Neural cell (in vitro differentiated cells): ENCODE measurements at regions not wholly inside any gene's neighbourhood (a gene's known extent, or its start where the extent isn't known, plus 50 kb on each side); places are given as distances from the start of the nearest gene placed in this dataset.

Source experiments
- H2AFZ ChIP-seq: fragments of 200-600, 300-800 bp; sonication (generic), shearing (Covaris generic); 2 replicates; pipeline ENCODE4 v1.6.0; 2014; ENCODE audit warnings: low read depth, mild to moderate bottlenecking, antibody characterized with exemption, low read length, moderate library complexity
- H3F3A ChIP-seq: fragments of 200-600 bp; shearing (Covaris generic); 2 replicates; pipeline ENCODE4 v1.6.1; 2016; ENCODE audit warnings: mild to moderate bottlenecking, moderate library complexity, mixed read lengths, antibody characterized with exemption, low read length; ENCODE audit not compliant: insufficient read depth, poor library complexity, severe bottlenecking
- H3K27ac ChIP-seq: fragments of 200-600, 300-800 bp; sonication (generic), shearing (Covaris generic); 2 replicates; pipeline ENCODE4 v1.5.1; 2014; ENCODE audit warnings: mild to moderate bottlenecking, low read length, moderate library complexity
- H3K27me3 ChIP-seq: fragments of 300-800, 200-600 bp; sonication (generic), shearing (Covaris generic); 2 replicates; pipeline ENCODE4 v1.6.0; 2014; ENCODE audit warnings: mild to moderate bottlenecking, low read depth, low read length, moderate library complexity; ENCODE audit not compliant: insufficient read depth
- H3K36me3 ChIP-seq: fragments of 300-800, 200-600 bp; sonication (generic), shearing (Covaris generic); 2 replicates; pipeline ENCODE4 v1.5.1; 2014; ENCODE audit warnings: mild to moderate bottlenecking, antibody characterized with exemption, low read length, moderate library complexity; ENCODE audit not compliant: insufficient read depth
- H3K4me2 ChIP-seq: fragments of 300-800, 200-600 bp; sonication (generic), shearing (Covaris generic); 2 replicates; pipeline ENCODE4 v1.6.0; 2014; ENCODE audit warnings: mild to moderate bottlenecking, low read length
- H3K4me3 ChIP-seq: fragments of 300-800, 200-600 bp; sonication (generic), shearing (Covaris generic); 2 replicates; pipeline ENCODE4 v1.5.1; 2014; ENCODE audit warnings: mild to moderate bottlenecking, low read length, moderate library complexity
- H3K79me2 ChIP-seq: fragments of 200-600 bp; shearing (Covaris generic); replicated peaks from 2 replicates; pipeline ENCODE4 v1.6.0; 2014; ENCODE audit warnings: mild to moderate bottlenecking, low read length, moderate library complexity; ENCODE audit not compliant: insufficient read depth
- H3K9ac ChIP-seq: fragments of 300-800, 200-600 bp; sonication (generic), shearing (Covaris generic); 2 replicates; pipeline ENCODE4 v1.6.1; 2016; ENCODE audit warnings: mild to moderate bottlenecking, low read length, mixed read lengths
- H3K9me2 ChIP-seq: fragments of 200-600 bp; shearing (Covaris generic); 2 replicates; pipeline ENCODE4 v1.6.1; 2016; ENCODE audit warnings: mild to moderate bottlenecking, low read length, mixed read lengths; ENCODE audit not compliant: insufficient read depth
- H3K9me3 ChIP-seq: fragments of 200-600, 300-800 bp; sonication (generic), shearing (Covaris generic); 2 replicates; pipeline ENCODE4 v1.6.1; 2016; ENCODE audit warnings: mild to moderate bottlenecking, mixed run types, low read length, moderate library complexity, mixed read lengths
- H4K20me1 ChIP-seq: fragments of 200-600 bp; shearing (Covaris generic); 2 replicates; pipeline ENCODE4 v1.6.1; 2016; ENCODE audit warnings: mild to moderate bottlenecking, mixed run types; ENCODE audit not compliant: insufficient read depth
- EP300 ChIP-seq: fragments of 450-650 bp; conservative IDR thresholded peaks from 2 replicates; pipeline ENCODE4 v1.6.1; 2014; ENCODE audit warnings: antibody characterized with exemption, mild to moderate bottlenecking, moderate library complexity; ENCODE audit not compliant: poor library complexity, severe bottlenecking
- EZH2 ChIP-seq: fragments of 200-600, 300-800 bp; shearing (Covaris generic), sonication (generic); IDR thresholded peaks from 2 replicates; pipeline ENCODE4 v1.6.1; 2014; ENCODE audit warnings: antibody characterized with exemption, low read length, borderline replicate concordance, mild to moderate bottlenecking; ENCODE audit not compliant: insufficient read depth, poor library complexity, severe bottlenecking
- MXI1 ChIP-seq: fragments of 450-650 bp; conservative IDR thresholded peaks from 2 replicates; pipeline ENCODE4 v1.6.1; 2014; ENCODE audit warnings: antibody characterized with exemption, mild to moderate bottlenecking; ENCODE audit not compliant: poor library complexity, severe bottlenecking
- POLR2AphosphoS5 ChIP-seq: IDR thresholded peaks from 2 replicates; pipeline ENCODE4 v1.6.1; 2012
- RAD21 ChIP-seq: fragments of 450-650 bp; conservative IDR thresholded peaks from 2 replicates; pipeline ENCODE4 v1.6.1; 2014; ENCODE audit warnings: antibody characterized with exemption, mild to moderate bottlenecking, moderate library complexity
- SMC3 ChIP-seq: fragments of 450-650 bp; conservative IDR thresholded peaks from 2 replicates; pipeline ENCODE4 v1.6.1; 2014; ENCODE audit warnings: antibody characterized with exemption, mild to moderate bottlenecking, moderate library complexity; ENCODE audit not compliant: poor library complexity
- TAF1 ChIP-seq: IDR thresholded peaks from 2 replicates; pipeline ENCODE4 v1.6.1; 2012; ENCODE audit warnings: low read depth
- TF ChIP-seq, protein P1 (sequence below): IDR thresholded peaks from 2 replicates; pipeline ENCODE4 v1.6.1; 2012; ENCODE audit warnings: borderline replicate concordance
- TF ChIP-seq, protein P2 (sequence below): fragments of 450-650 bp; IDR thresholded peaks from 2 replicates; pipeline ENCODE4 v1.5.1; 2014; ENCODE audit warnings: antibody characterized with exemption, mild to moderate bottlenecking, moderate library complexity; ENCODE audit not compliant: poor library complexity, severe bottlenecking

DNA sequence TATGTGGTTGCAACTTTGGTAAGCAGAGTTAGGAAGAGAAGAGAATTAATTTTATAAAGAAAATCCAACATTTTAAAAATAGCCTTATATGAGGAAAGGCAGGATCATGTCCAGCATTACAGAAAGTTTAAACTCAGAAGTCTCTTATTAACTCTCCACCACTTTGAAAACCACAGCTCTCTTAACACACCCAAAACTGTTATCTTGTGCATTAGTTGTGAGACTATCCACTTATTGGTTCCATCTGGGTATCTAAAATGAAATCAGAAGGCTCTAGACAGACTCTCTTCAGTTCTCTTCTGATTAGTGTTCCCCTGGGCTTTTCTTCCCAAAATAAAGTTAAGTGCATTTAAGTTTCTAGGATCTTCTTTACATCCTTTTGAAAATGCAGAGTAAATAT, 251.5 kb downstream of the TXNL1 start:
- Histone ChIP-seq H3K27ac (no peak overlapping the region), H3K27me3 (no peaks in the 10 kb centered on the region), H2AFZ (no peak overlapping the region), H3K4me2 (no peak overlapping the region), H3K36me3 (no peaks in the 10 kb centered on the region), H4K20me1 (no peaks in the 10 kb centered on the region), H3K4me3 (no peak overlapping the region), H3F3A (no peaks in the 10 kb centered on the region), H3K9me3 (no peaks in the 10 kb centered on the region), H3K9ac (no peak overlapping the region), H3K79me2 (no peaks in the 10 kb centered on the region), H3K9me2 (no peaks in the 10 kb centered on the region)
- no peak for TF ChIP-seq MXI1
- TF ChIP-seq RAD21: no peak
- TF ChIP-seq TAF1: no peak
- TF ChIP-seq POLR2AphosphoS5: no peak
- no peak for TF ChIP-seq SMC3
- no peak for TF ChIP-seq EP300
- TF ChIP-seq EZH2: no peak
- TF ChIP-seq, protein P1, sequence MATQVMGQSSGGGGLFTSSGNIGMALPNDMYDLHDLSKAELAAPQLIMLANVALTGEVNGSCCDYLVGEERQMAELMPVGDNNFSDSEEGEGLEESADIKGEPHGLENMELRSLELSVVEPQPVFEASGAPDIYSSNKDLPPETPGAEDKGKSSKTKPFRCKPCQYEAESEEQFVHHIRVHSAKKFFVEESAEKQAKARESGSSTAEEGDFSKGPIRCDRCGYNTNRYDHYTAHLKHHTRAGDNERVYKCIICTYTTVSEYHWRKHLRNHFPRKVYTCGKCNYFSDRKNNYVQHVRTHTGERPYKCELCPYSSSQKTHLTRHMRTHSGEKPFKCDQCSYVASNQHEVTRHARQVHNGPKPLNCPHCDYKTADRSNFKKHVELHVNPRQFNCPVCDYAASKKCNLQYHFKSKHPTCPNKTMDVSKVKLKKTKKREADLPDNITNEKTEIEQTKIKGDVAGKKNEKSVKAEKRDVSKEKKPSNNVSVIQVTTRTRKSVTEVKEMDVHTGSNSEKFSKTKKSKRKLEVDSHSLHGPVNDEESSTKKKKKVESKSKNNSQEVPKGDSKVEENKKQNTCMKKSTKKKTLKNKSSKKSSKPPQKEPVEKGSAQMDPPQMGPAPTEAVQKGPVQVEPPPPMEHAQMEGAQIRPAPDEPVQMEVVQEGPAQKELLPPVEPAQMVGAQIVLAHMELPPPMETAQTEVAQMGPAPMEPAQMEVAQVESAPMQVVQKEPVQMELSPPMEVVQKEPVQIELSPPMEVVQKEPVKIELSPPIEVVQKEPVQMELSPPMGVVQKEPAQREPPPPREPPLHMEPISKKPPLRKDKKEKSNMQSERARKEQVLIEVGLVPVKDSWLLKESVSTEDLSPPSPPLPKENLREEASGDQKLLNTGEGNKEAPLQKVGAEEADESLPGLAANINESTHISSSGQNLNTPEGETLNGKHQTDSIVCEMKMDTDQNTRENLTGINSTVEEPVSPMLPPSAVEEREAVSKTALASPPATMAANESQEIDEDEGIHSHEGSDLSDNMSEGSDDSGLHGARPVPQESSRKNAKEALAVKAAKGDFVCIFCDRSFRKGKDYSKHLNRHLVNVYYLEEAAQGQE: no peak
- TF ChIP-seq, protein P2, sequence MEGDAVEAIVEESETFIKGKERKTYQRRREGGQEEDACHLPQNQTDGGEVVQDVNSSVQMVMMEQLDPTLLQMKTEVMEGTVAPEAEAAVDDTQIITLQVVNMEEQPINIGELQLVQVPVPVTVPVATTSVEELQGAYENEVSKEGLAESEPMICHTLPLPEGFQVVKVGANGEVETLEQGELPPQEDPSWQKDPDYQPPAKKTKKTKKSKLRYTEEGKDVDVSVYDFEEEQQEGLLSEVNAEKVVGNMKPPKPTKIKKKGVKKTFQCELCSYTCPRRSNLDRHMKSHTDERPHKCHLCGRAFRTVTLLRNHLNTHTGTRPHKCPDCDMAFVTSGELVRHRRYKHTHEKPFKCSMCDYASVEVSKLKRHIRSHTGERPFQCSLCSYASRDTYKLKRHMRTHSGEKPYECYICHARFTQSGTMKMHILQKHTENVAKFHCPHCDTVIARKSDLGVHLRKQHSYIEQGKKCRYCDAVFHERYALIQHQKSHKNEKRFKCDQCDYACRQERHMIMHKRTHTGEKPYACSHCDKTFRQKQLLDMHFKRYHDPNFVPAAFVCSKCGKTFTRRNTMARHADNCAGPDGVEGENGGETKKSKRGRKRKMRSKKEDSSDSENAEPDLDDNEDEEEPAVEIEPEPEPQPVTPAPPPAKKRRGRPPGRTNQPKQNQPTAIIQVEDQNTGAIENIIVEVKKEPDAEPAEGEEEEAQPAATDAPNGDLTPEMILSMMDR: no peak

DNA sequence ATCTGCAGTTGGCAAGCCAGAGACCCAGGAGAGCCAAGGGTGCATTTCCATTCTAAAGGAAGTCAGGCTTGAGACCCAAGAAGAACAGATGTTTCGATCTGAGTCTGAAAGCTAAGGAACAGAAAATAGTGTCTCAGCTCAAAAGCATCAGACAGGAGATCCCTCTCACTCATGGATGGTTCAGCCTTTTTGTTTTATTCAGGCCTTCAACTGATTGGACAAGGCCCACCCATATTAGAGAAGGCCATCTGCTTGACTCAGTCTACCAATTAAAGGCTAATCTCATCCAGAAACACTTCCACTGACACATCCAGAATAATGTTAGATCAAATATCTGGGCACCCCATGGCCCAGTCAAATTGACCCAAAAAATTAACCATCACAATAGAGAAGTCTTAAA, 255.0 kb downstream of the TXNL1 start:
- H2AFZ ChIP-seq: no peak overlapping the region
- H3K27me3 ChIP-seq: no peaks in the 10 kb centered on the region
- no peaks in the 10 kb centered on the region for H3K79me2 ChIP-seq
- H3K4me2 ChIP-seq: no peak overlapping the region
- H3K9me3 ChIP-seq: no peaks in the 10 kb centered on the region
- no peaks in the 10 kb centered on the region for H3K36me3 ChIP-seq
- H3K4me3 ChIP-seq: no peak overlapping the region
- no peak overlapping the region for H3K9ac ChIP-seq
- H3K9me2 ChIP-seq: no peaks in the 10 kb centered on the region
- H3K27ac ChIP-seq: no peak overlapping the region
- H3F3A ChIP-seq: no peaks in the 10 kb centered on the region
- no peak for TF ChIP-seq EP300
- TF ChIP-seq EZH2: no peak
- no peak for TF ChIP-seq RAD21
- no peak for TF ChIP-seq TAF1
- TF ChIP-seq, protein P2: no peak
- no peak for TF ChIP-seq SMC3
- no peak for TF ChIP-seq MXI1
- no peak for TF ChIP-seq POLR2AphosphoS5
- TF ChIP-seq, protein P1: no peak
- H4K20me1 ChIP-seq: no peaks in the 10 kb centered on the region
